ENCODE measurements at regions not wholly inside any gene's neighbourhood (a gene's known extent, or its start where the extent isn't known, plus 50 kb on each side); places are given as distances from the start of the nearest gene placed in this dataset.

- TF ChIP-seq CTCF (IDR thresholded peaks at IDR 0.05) (no peak), POLR2A (IDR thresholded peaks at IDR 0.05; ENCODE audit: low read depth) (no peak)
These were observed 180.5 kb downstream of the FCRL5 start for GRCh38 chr1:157371826-157372225.
